Lower lobe of right lung (tissue), 2 donors: ENCODE measurements at regions not wholly inside any gene's neighbourhood (a gene's known extent, or its start where the extent isn't known, plus 50 kb on each side); places are given as distances from the start of the nearest gene placed in this dataset.
A peak's percentile ranks its signal among the peaks of the same experiment; 100 is the strongest.

Source experiments
- ATAC-seq, 2 donors: fragments of 200-7000 bp; cut with Tn5 transposase; one replicate each; pipeline ENCODE4 v1.9.1; 2020 to 2022; ENCODE audit warnings: mild to moderate bottlenecking in 2 of 2, moderate library complexity in 2 of 2
- DNase-seq: peaks from one replicate; pipeline ENCODE4 v3.0.0-alpha.2; 2020
- H3K27ac ChIP-seq: fragments of 200-600 bp; one replicate; pipeline ENCODE4 v1.8.0; 2022
- H3K27me3 ChIP-seq: fragments of 200-600 bp; one replicate; pipeline ENCODE4 v1.8.0; 2022; ENCODE audit warnings: low read depth
- H3K36me3 ChIP-seq: fragments of 200-600 bp; one replicate; pipeline ENCODE4 v1.8.0; 2022; ENCODE audit warnings: mild to moderate bottlenecking
- H3K4me1 ChIP-seq: fragments of 200-600 bp; one replicate; pipeline ENCODE4 v1.8.0; 2022
- H3K4me3 ChIP-seq: fragments of 200-600 bp; one replicate; pipeline ENCODE4 v1.8.0; 2022; ENCODE audit warnings: mild to moderate bottlenecking
- H3K9me3 ChIP-seq: fragments of 200-600 bp; one replicate; pipeline ENCODE4 v1.8.0; 2022
- CTCF ChIP-seq: fragments of 200-600 bp; IDR thresholded peaks from one replicate; pipeline ENCODE4 v1.8.0; 2022; ENCODE audit warnings: antibody characterized with exemption, mild to moderate bottlenecking
- intact Hi-C: fragments of 100-400 bp; cut with DNase I; formaldehyde crosslinking; loops from one replicate; pipeline ENCODE4 v1.11.0; 2022
- donor health status: DM: no; HTN: yes; CAD: no; lungs with severe emphysema.

GRCh38 chr21:43292041-43292865 is 123.4 kb downstream of the CRYAA start:
- TF ChIP-seq CTCF = no peak
- intact Hi-C loops = no loop called here
- H3K27ac ChIP-seq = no peak overlapping the region
- no peaks in the 10 kb centered on the region for H3K36me3 ChIP-seq
- no peaks in the 10 kb centered on the region for H3K27me3 ChIP-seq
- no peak overlapping the region for H3K4me3 ChIP-seq
- DNase-seq (peak; percentile 40), ATAC-seq (no peak)
- no peaks in the 10 kb centered on the region for H3K9me3 ChIP-seq
- H3K4me1 ChIP-seq = no peaks in the 10 kb centered on the region

DNA sequence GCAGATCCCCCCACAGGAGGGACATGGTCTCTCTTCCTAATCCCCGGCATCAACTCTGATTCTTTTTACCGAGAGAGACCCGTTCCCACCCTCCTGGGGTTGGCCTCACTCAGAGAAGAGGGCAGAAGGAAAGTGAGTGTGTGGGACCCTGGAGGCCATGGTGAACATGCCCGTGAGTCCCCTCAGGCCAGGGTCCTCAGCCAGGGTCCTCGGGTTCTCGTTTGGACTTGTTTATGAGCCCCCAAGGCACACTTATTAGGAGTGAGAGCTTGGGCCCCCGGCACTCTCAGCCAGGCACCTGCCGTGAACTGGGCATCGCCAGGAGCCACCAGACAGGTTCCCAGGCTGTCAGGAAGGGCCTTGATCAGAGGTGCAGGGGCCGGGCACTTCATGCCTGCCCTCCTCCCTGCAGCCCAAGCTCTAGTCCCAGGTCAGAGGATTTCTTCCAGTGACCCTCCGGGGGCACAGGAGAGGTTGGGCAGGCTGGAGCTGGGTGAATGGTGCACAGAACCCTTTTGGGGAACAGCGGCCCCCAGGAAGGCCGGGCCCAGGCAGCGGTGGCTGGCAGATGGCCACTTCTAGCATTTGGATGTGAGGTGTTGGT is 122.6 kb downstream of the CRYAA start:
- no peak overlapping the region for H3K4me3 ChIP-seq
- DNase-seq (peak; percentile 37), ATAC-seq (no peak)
- no peak for TF ChIP-seq CTCF
- H3K9me3 ChIP-seq = no peaks in the 10 kb centered on the region
- H3K36me3 ChIP-seq = no peaks in the 10 kb centered on the region
- intact Hi-C loops = no loop called here
- H3K27ac ChIP-seq = no peak overlapping the region
- H3K27me3 ChIP-seq = no peaks in the 10 kb centered on the region
- no peaks in the 10 kb centered on the region for H3K4me1 ChIP-seq

- no peaks in the 10 kb centered on the region for H3K9me3 ChIP-seq
- peak; percentile 45 for DNase-seq
- ATAC-seq = no peak
- TF ChIP-seq CTCF = no peak
- no peak overlapping the region for H3K4me3 ChIP-seq
- H3K36me3 ChIP-seq = no peaks in the 10 kb centered on the region
- intact Hi-C loops = no loop called here
- no peak overlapping the region for H3K27ac ChIP-seq
- H3K27me3 ChIP-seq = no peaks in the 10 kb centered on the region
- no peaks in the 10 kb centered on the region for H3K4me1 ChIP-seq
Observed at GRCh38 chr21:43290421-43291346, 121.9 kb downstream of the CRYAA start.

- intact Hi-C loops = no loop called here
- Histone ChIP-seq H3K27ac (no peak overlapping the region), H3K4me1 (no peaks in the 10 kb centered on the region), H3K27me3 (no peaks in the 10 kb centered on the region), H3K4me3 (no peak overlapping the region), H3K36me3 (no peaks in the 10 kb centered on the region), H3K9me3 (no peaks in the 10 kb centered on the region)
- DNase-seq = peak; percentile 24
- no peak for TF ChIP-seq CTCF
- no peak for ATAC-seq
Observed at GRCh38 chr21:43289966-43290365, 121.2 kb downstream of the CRYAA start.

- Histone ChIP-seq H3K9me3 (no peaks in the 10 kb centered on the region), H3K27ac (no peak overlapping the region), H3K4me1 (no peaks in the 10 kb centered on the region), H3K4me3 (no peak overlapping the region), H3K27me3 (no peaks in the 10 kb centered on the region), H3K36me3 (no peaks in the 10 kb centered on the region)
- ATAC-seq = no peak
- no peak for DNase-seq
- TF ChIP-seq CTCF = no peak
- intact Hi-C loops = no loop called here
Observed at GRCh38 chr21:43289442-43289841, 120.6 kb downstream of the CRYAA start.
